ENCODE measurements at regions not wholly inside any gene's neighbourhood (a gene's known extent, or its start where the extent isn't known, plus 50 kb on each side); places are given as distances from the start of the nearest gene placed in this dataset.

DNA sequence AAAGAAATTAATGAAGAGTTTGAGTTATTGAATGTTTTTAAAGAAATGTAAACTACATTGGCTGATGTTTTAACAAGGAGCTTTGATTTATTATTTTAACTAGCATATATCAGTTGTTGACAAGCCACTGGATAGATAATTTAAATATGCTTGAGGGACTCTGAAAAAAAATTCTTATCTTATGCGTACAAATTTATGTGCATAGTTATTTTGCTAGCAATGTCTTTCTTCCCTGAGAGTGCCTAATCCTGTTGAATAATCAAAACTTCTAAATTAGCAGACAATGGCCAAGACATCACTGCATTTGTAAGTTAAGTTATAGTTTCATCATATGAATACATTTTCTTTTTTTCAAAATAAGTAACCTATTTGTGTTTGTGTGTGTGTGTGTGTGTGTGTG lies 342.3 kb downstream of the MED10 start:
- Mint-ChIP-seq H3K27me3 (peaks cover 1 to 14% (median 4%) of the 10 kb centered on the region in 5 donors), H3K9me3 (peaks cover 0 to 15% (median 1%) of the 10 kb centered on the region in 11 donors), H3K4me3 (no peak overlapping the region), H3K4me1 (peaks cover 0 to 5% (median 0%) of the 10 kb centered on the region in 7 donors), H3K27ac (no peak overlapping the region), H3K36me3 (no peaks in the 10 kb centered on the region)
- CTCF ChIA-PET: no interaction called here
- POLR2A ChIA-PET: no interaction called here
- H3K36me3 ChIP-seq (ENCODE audit: control insufficient read depth in 2 of 3, insufficient read depth in 3 of 3, low read length in 3 of 3): no peaks in the 10 kb centered on the region
- H3K4me3 ChIP-seq (ENCODE audit: low read length): no peak overlapping the region
- H3K27ac ChIP-seq (ENCODE audit: low read depth, low read length): no peak overlapping the region
- H3K27me3 ChIP-seq (ENCODE audit: control insufficient read depth in 2 of 2, insufficient read depth in 2 of 2, low read length in 2 of 2): no peaks in the 10 kb centered on the region
- H3K4me1 ChIP-seq (ENCODE audit: control insufficient read depth in 2 of 2, insufficient read depth in 2 of 2, low read length in 2 of 2): no peaks in the 10 kb centered on the region
- no peak for ATAC-seq
- DNase-seq: no peak
- no peaks in the 10 kb centered on the region for H3K9me3 ChIP-seq (ENCODE audit: control insufficient read depth in 2 of 3, low read length in 3 of 3)
- intact Hi-C loops (cut with micrococcal nuclease): no loop called here

DNA sequence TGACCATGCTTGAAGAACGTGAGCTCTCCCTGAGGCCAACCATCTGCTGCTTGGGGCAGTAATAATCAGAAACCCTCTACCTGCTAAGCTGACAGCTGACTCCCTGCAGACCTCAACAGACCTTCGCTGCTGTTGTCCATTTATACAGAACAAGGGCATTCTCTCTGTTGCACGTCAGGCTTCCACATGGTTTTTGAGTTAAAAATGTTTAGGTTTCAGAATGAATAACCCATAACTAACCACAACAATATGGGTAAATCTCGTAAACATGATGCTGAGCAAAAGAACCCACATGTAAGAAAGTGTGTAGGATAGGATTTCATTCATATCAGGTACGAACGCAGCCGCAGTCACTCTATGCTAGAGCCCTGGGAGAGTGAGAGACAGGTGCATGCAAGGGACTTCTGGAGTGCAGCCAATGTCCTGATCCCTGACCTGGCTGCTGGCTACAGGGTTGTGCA lies 348.5 kb downstream of the MED10 start:
- ATAC-seq (no peak), DNase-seq (no peak)
- Mint-ChIP-seq H3K9me3 (peaks cover 0 to 14% (median 1%) of the 10 kb centered on the region in 11 donors), H3K4me1 (peaks cover 0 to 5% (median 0%) of the 10 kb centered on the region in 7 donors), H3K27me3 (peaks cover 0 to 24% (median 4%) of the 10 kb centered on the region in 5 donors), H3K27ac (no peak overlapping the region), H3K36me3 (no peaks in the 10 kb centered on the region), H3K4me3 (no peak overlapping the region)
- Histone ChIP-seq H3K4me3 (ENCODE audit: low read length) (no peak overlapping the region), H3K36me3 (ENCODE audit: control insufficient read depth in 2 of 3, insufficient read depth in 3 of 3, low read length in 3 of 3) (no peaks in the 10 kb centered on the region), H3K27me3 (ENCODE audit: control insufficient read depth in 2 of 2, insufficient read depth in 2 of 2, low read length in 2 of 2) (no peaks in the 10 kb centered on the region), H3K27ac (ENCODE audit: low read depth, low read length) (no peak overlapping the region), H3K9me3 (ENCODE audit: control insufficient read depth in 2 of 3, low read length in 3 of 3) (no peaks in the 10 kb centered on the region), H3K4me1 (ENCODE audit: control insufficient read depth in 2 of 2, insufficient read depth in 2 of 2, low read length in 2 of 2) (no peaks in the 10 kb centered on the region)
- intact Hi-C loops (cut with micrococcal nuclease): no loop called here
- ChIA-PET CTCF (no interaction called here), POLR2A (no interaction called here)

- no peaks in the 10 kb centered on the region for H3K36me3 ChIP-seq (ENCODE audit: control insufficient read depth in 2 of 3, insufficient read depth in 3 of 3, low read length in 3 of 3)
- H3K27me3 ChIP-seq (ENCODE audit: control insufficient read depth in 2 of 2, insufficient read depth in 2 of 2, low read length in 2 of 2): no peaks in the 10 kb centered on the region
- Mint-ChIP-seq H3K27me3 (peaks cover 0 to 34% (median 2%) of the 10 kb centered on the region in 5 donors), H3K9me3 (peaks cover 0 to 11% (median 0%) of the 10 kb centered on the region in 11 donors), H3K4me3 (no peak overlapping the region), H3K27ac (no peak overlapping the region), H3K36me3 (no peaks in the 10 kb centered on the region), H3K4me1 (peaks cover 0 to 4% (median 0%) of the 10 kb centered on the region in 7 donors)
- H3K9me3 ChIP-seq (ENCODE audit: control insufficient read depth in 2 of 3, low read length in 3 of 3): no peaks in the 10 kb centered on the region
- H3K4me1 ChIP-seq (ENCODE audit: control insufficient read depth in 2 of 2, insufficient read depth in 2 of 2, low read length in 2 of 2): no peaks in the 10 kb centered on the region
- H3K27ac ChIP-seq (ENCODE audit: low read depth, low read length): no peak overlapping the region
- ChIA-PET CTCF (no interaction called here), POLR2A (no interaction called here)
- ATAC-seq: no peak
- intact Hi-C loops (cut with micrococcal nuclease): no loop called here
- DNase-seq: no peak
- no peak overlapping the region for H3K4me3 ChIP-seq (ENCODE audit: low read length)
Observed at GRCh38 chr5:6026766-6027406, 351.5 kb downstream of the MED10 start.

DNA sequence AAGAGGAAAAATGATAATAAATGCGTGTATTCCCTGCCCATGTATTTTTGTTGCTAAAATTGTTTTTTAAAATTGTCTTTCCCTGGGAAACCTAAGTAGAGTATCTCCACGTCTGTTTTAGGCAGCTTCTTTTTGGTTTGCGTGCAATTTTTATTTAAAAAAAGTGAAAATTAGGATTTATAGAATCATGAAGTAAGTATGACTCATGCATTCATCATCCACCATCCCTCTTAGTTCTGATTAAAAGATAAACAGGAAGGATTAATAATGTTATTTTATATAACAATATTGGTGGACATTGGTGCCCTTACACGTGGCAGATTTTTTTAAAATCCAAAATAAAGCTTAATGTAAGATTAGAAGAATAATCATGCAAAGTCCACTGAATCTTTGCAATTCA lies 358.7 kb downstream of the MED10 start:
- Mint-ChIP-seq H3K4me3 (no peak overlapping the region), H3K27me3 (peaks cover 0 to 15% (median 0%) of the 10 kb centered on the region in 5 donors), H3K9me3 (no peaks in the 10 kb centered on the region), H3K4me1 (no peaks in the 10 kb centered on the region), H3K36me3 (no peaks in the 10 kb centered on the region), H3K27ac (no peak overlapping the region)
- Histone ChIP-seq H3K4me1 (ENCODE audit: control insufficient read depth in 2 of 2, insufficient read depth in 2 of 2, low read length in 2 of 2) (no peaks in the 10 kb centered on the region), H3K9me3 (ENCODE audit: control insufficient read depth in 2 of 3, low read length in 3 of 3) (no peaks in the 10 kb centered on the region), H3K27me3 (ENCODE audit: control insufficient read depth in 2 of 2, insufficient read depth in 2 of 2, low read length in 2 of 2) (no peaks in the 10 kb centered on the region), H3K4me3 (ENCODE audit: low read length) (no peak overlapping the region), H3K27ac (ENCODE audit: low read depth, low read length) (no peak overlapping the region), H3K36me3 (ENCODE audit: control insufficient read depth in 2 of 3, insufficient read depth in 3 of 3, low read length in 3 of 3) (no peaks in the 10 kb centered on the region)
- POLR2A ChIA-PET: no interaction called here
- no peak for ATAC-seq
- CTCF ChIA-PET: no interaction called here
- DNase-seq: no peak
- intact Hi-C loops (cut with micrococcal nuclease): no loop called here

GRCh38 chr5:6013506-6013905 lies 364.8 kb downstream of the MED10 start:
- Mint-ChIP-seq H3K4me1 (no peaks in the 10 kb centered on the region), H3K27ac (no peak overlapping the region), H3K9me3 (peaks cover 0 to 14% (median 4%) of the 10 kb centered on the region in 11 donors), H3K36me3 (no peaks in the 10 kb centered on the region), H3K27me3 (peaks cover 0 to 1% (median 0%) of the 10 kb centered on the region in 5 donors), H3K4me3 (no peak overlapping the region)
- ChIA-PET CTCF (interaction anchor here (0.7 kb wide), 1 partner anchor 763 kb away, joined by 5 read pairs; no protein-coding TSS in a partner anchor), POLR2A (no interaction called here)
- Histone ChIP-seq H3K27me3 (ENCODE audit: control insufficient read depth in 2 of 2, insufficient read depth in 2 of 2, low read length in 2 of 2) (no peaks in the 10 kb centered on the region), H3K9me3 (ENCODE audit: control insufficient read depth in 2 of 3, low read length in 3 of 3) (no peaks in the 10 kb centered on the region), H3K4me1 (ENCODE audit: control insufficient read depth in 2 of 2, insufficient read depth in 2 of 2, low read length in 2 of 2) (no peaks in the 10 kb centered on the region), H3K36me3 (ENCODE audit: control insufficient read depth in 2 of 3, insufficient read depth in 3 of 3, low read length in 3 of 3) (no peaks in the 10 kb centered on the region), H3K4me3 (ENCODE audit: low read length) (no peak overlapping the region), H3K27ac (ENCODE audit: low read depth, low read length) (no peak overlapping the region)
- ATAC-seq (no peak), DNase-seq (no peak)
- intact Hi-C loops (cut with micrococcal nuclease): no loop called here

DNA sequence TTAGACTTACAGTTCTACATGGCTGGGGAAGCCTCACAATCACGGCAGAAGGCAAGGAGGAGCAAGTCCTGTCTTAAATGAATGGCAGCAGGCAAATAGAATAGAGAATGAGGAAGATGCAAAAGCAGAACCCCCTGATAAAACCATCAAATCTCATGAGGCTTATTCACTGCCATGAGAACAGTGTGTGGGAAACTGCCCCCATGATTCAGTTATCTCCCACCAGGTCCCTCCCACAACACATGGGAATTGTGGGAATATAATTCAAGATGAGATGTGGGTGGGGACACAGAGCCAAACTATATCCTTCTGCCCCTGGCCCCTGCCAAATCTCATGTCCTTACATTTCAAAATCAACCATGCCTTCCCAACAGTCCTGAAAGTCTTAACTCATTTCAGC lies 367.1 kb downstream of the MED10 start:
- no peak overlapping the region for H3K27ac ChIP-seq (ENCODE audit: low read depth, low read length)
- Mint-ChIP-seq H3K4me1 (no peaks in the 10 kb centered on the region), H3K27me3 (peaks cover 0 to 8% (median 0%) of the 10 kb centered on the region in 5 donors), H3K4me3 (no peak overlapping the region), H3K36me3 (no peaks in the 10 kb centered on the region), H3K9me3 (peaks cover 0 to 14% (median 4%) of the 10 kb centered on the region in 11 donors), H3K27ac (no peak overlapping the region)
- DNase-seq: no peak
- intact Hi-C loops (cut with micrococcal nuclease): no loop called here
- ATAC-seq: no peak
- POLR2A ChIA-PET: no interaction called here
- CTCF ChIA-PET: no interaction called here
- H3K4me3 ChIP-seq (ENCODE audit: low read length): no peak overlapping the region
- no peaks in the 10 kb centered on the region for H3K36me3 ChIP-seq (ENCODE audit: control insufficient read depth in 2 of 3, insufficient read depth in 3 of 3, low read length in 3 of 3)
- H3K9me3 ChIP-seq (ENCODE audit: control insufficient read depth in 2 of 3, low read length in 3 of 3): no peaks in the 10 kb centered on the region
- no peaks in the 10 kb centered on the region for H3K4me1 ChIP-seq (ENCODE audit: control insufficient read depth in 2 of 2, insufficient read depth in 2 of 2, low read length in 2 of 2)
- H3K27me3 ChIP-seq (ENCODE audit: control insufficient read depth in 2 of 2, insufficient read depth in 2 of 2, low read length in 2 of 2): no peaks in the 10 kb centered on the region

DNA sequence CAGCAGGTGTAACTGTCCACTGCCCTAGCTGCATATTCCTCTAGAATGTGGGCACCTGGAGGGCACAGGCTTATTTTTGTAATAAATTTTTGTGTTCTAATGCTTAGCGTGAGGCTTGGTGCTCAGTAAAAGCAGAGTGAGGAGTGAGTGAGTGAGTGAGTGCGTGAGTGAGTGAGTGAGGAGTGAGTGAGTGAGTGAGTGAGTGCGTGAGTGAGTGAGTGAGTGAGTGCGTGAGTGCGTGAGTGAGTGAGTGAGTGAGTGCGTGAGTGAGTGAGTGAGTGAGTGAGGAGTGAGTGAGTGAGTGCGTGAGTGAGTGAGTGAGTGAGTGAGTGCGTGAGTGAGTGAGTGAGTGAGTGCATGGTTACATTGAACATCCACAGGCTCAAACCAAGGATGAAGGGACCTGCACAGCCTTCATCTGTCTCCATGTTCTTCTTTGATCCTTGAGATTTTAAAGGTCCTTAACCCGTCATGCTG lies 371.5 kb downstream of the MED10 start:
- Histone ChIP-seq H3K27me3 (ENCODE audit: control insufficient read depth in 2 of 2, insufficient read depth in 2 of 2, low read length in 2 of 2) (no peaks in the 10 kb centered on the region), H3K9me3 (ENCODE audit: control insufficient read depth in 2 of 3, low read length in 3 of 3) (no peaks in the 10 kb centered on the region), H3K4me1 (ENCODE audit: control insufficient read depth in 2 of 2, insufficient read depth in 2 of 2, low read length in 2 of 2) (no peaks in the 10 kb centered on the region), H3K4me3 (ENCODE audit: low read length) (no peak overlapping the region), H3K27ac (ENCODE audit: low read depth, low read length) (no peak overlapping the region), H3K36me3 (ENCODE audit: control insufficient read depth in 2 of 3, insufficient read depth in 3 of 3, low read length in 3 of 3) (no peaks in the 10 kb centered on the region)
- H3K9me3 Mint-ChIP-seq: peaks cover 0 to 10% (median 1%) of the 10 kb centered on the region in 11 donors
- DNase-seq (no peak), ATAC-seq (no peak)
- no peaks in the 10 kb centered on the region for H3K36me3 Mint-ChIP-seq
- intact Hi-C loops (cut with micrococcal nuclease): no loop called here
- no peak overlapping the region for H3K4me3 Mint-ChIP-seq
- ChIA-PET CTCF (no interaction called here), POLR2A (no interaction called here)
- no peak overlapping the region for H3K27ac Mint-ChIP-seq
- H3K27me3 Mint-ChIP-seq: peaks cover 0 to 28% (median 17%) of the 10 kb centered on the region in 5 donors
- H3K4me1 Mint-ChIP-seq: no peaks in the 10 kb centered on the region

Data from naive thymus-derived CD4-positive, alpha-beta T cell (primary cell).